GM19023 (cell line): ENCODE measurements at regions not wholly inside any gene's neighbourhood (a gene's known extent, or its start where the extent isn't known, plus 50 kb on each side); places are given as distances from the start of the nearest gene placed in this dataset.
A peak's percentile ranks its signal among the peaks of the same experiment; 100 is the strongest.
"Not testable (repeated sequence)": the region's sequence is repeated elsewhere in the genome, so short reads cannot be mapped to it uniquely, and the experiment has no call there.

Experiments used
- ATAC-seq: cut with Tn5 transposase; IDR thresholded peaks from one replicate; pipeline ENCODE4 v1.9.1; 2021; ENCODE audit warnings: mild to moderate bottlenecking, moderate library complexity; ENCODE audit not compliant: unreplicated experiment

DNA sequence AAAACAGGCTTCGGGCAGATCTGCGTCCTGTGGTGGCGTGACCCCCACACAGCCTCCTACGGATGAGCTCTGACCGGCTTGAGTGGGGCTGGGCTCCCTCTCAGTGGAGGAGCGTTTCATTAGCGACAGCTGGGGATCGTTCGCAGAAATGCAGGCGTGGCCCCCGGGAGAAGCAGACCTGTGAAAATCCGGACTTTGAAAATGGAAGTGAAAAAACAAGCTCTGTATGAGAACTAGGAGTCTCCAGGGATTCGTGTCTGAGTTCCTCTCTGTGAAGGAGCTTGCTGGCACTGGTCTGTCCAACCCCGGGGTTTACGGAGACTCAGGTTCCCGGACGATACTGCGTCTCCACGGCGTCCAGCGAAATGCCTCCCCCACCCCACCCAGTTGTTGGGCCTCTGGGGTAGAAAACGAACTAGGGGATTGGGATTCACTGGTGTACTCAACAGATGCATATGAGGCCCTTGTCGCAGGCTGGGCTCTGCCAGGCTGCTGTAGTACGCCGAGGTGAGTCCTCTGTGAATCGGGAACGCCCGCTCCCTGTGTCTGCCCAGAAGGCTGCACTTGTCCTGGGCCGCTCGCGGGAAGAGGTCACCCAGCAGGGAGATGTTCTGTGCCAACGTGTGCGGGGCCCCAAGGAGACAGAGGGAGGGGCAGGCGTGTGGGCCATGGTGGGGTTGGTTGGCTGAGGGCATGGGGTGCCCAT, 119.7 kb upstream of the ZNF469 start:
- ATAC-seq = not testable (repeated sequence)

GRCh38 chr16:88263681-88264287, 119.0 kb upstream of the ZNF469 start:
- not testable (repeated sequence) for ATAC-seq

GRCh38 chr16:88264641-88265285, 118.0 kb upstream of the ZNF469 start:
- ATAC-seq = peak; percentile 61

GRCh38 chr16:88265286-88265938, 117.3 kb upstream of the ZNF469 start:
- ATAC-seq = peak; percentile 31

DNA sequence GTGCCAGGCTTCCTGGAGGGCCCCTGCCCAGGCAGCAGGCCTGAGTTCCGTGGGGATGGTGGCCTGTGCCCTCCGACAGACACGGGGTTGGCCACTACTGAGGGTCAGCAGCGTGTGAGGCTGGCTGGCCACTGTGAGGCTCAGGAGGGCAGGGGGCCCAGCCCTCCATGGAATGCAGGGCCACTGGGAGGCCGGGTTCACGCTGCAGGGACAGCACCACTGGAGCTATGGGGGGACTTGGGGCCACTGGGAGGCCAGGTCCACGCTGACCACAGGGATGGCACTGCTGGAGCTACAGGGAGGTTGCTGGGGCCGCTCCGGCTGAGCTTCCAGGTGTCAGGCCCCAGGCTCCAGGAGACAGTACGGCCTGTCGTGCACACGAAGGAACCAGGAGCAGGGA, 116.7 kb upstream of the ZNF469 start:
- not testable (repeated sequence) for ATAC-seq

DNA sequence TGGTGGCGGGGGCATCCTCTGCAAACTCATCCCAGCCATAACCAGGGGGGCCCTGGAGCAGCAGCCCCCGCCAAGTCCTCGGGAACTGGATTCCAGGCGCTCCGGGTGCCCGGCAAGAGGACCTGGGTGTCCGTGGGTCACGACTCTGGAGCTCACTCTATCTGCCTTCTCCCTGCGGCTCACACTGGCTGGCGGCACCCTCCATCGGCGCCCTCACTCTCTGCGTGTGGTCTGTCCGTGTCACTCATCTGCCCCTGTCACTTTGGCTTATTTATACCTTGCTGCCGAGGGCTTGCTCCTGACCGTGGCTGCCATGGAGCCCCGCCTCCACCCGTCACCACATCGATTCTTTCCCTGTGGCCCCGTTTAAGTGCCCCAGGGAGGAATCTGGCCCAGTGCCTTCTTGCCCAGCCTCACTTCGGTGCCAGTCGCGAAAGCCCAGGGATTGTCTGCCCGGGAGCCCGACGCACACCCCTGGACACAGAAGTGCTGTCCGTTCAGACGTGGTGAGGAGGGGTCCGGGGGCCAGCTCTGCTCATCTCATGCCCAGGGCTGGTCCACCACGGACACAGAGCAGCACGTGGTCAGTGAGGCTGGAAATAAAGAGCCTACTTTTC, 115.7 kb upstream of the ZNF469 start:
- ATAC-seq = not testable (repeated sequence)

- not testable (repeated sequence) for ATAC-seq
Measured at GRCh38 chr16:88268186-88268970, 114.4 kb upstream of the ZNF469 start.

DNA sequence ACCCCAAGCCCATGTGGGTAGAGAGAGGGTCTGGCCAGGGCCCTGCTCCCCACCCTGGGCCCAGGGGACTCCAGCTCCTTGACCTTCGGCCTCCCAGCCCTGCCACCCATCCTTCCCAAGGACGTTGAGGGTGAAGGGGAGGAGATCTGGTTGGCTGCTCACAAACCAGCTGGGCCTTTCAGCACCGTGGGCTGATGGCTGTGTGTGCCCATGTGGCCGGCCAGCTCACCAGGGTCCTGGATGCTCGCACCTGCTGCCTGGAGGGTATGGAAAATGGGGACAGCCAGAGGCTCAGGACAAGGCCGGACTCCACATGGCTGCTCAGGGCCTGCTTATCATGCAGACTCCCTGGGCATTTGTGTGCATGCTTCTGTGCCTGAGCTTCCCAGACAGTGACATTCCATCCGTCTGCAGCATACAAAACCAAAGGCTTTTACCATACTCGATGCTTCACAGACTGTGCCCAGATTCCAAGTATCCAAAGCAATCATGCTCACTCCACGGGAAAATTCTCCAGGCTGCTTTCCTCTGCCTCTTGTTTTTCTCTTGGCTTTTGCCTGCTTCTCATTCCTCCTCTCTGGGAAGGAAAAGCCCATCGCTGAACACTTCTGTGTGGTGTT, 112.5 kb upstream of the ZNF469 start:
- ATAC-seq = not testable (repeated sequence)

- not testable (repeated sequence) for ATAC-seq
Measured at GRCh38 chr16:88271296-88271695, 111.5 kb upstream of the ZNF469 start.

- ATAC-seq = not testable (repeated sequence)
Measured at GRCh38 chr16:88271776-88272175, 111.0 kb upstream of the ZNF469 start.

- not testable (repeated sequence) for ATAC-seq
Measured at GRCh38 chr16:88272437-88272836, 110.3 kb upstream of the ZNF469 start.

GRCh38 chr16:88274126-88274750, 108.5 kb upstream of the ZNF469 start:
- not testable (repeated sequence) for ATAC-seq

DNA sequence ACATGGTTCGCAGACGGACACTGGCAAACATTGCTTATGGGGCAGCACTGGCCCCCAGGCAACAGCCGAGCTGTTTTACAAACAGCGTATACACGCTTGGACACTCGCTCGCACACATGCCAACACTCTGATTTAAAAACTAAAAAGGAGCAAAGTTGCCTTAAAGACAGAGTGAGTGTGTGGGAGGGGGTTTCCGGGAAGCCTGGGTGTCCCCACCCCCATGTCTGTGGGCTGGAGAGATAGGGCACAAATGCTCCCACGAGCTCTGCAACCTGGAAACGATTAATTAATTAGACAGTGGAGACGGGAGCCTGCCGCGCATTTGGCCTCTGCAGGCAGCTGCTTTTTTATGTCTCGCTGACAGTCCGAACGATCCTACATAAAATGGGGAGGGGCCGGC, 107.9 kb upstream of the ZNF469 start:
- ATAC-seq = no peak

GRCh38 chr16:88275336-88276122, 107.2 kb upstream of the ZNF469 start:
- ATAC-seq = not testable (repeated sequence)

GRCh38 chr16:88276123-88276588, 106.6 kb upstream of the ZNF469 start:
- not testable (repeated sequence) for ATAC-seq

DNA sequence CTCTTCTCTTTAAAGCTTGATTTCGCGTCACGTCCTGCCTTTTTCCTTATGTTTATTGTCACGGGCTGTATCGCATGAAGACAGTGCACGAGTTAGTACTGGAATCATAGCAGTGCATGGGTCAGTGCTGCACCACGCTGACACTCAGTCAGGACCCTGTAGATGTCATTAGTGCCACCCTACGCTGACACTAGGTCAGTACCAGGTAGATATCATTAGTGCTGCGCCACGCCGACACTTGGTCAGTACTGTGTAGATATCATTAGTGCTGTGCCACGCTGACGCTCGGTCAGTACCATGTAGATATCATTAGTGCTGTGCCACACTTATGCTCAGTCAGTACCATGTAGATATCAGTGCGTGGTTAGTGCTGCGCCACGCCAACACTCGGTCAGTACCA, 106.2 kb upstream of the ZNF469 start:
- no peak for ATAC-seq

GRCh38 chr16:88279998-88280397, 102.8 kb upstream of the ZNF469 start:
- ATAC-seq = no peak

- no peak for ATAC-seq
Measured at GRCh38 chr16:88281858-88282563, 100.7 kb upstream of the ZNF469 start.
